Raji (cell line): ENCODE measurements at regions not wholly inside any gene's neighbourhood (a gene's known extent, or its start where the extent isn't known, plus 50 kb on each side); places are given as distances from the start of the nearest gene placed in this dataset.

Experiments
- POLR2A ChIP-seq: IDR thresholded peaks from 2 replicates; pipeline ENCODE4 v1.6.1; 2011; ENCODE audit warnings: low read depth, low read length, control low read depth; ENCODE audit not compliant: insufficient read depth

- no peak for TF ChIP-seq POLR2A
Observed at GRCh38 chr6:56804996-56805395, 149.9 kb upstream of the BEND6 start.

DNA sequence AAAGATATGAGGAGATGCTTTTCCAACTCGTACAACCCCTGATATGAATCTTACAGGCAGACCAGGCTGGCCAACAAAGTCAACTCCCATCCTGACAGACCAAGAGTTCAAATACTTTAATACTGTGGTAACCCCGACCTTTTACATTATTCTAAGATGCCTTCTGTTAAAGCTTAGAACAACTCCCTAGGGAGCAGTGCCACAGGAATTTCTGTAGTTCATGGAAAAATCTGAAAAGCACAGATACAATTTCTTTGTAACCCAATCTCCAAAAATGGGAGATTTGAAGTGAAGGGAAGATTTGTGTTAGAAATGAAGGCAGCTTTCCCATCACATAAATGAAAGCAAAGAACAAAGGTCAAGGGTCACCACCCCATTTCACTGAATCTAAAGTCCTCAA, 151.3 kb upstream of the BEND6 start:
- no peak for TF ChIP-seq POLR2A

GRCh38 chr6:56802584-56802983, 152.3 kb upstream of the BEND6 start:
- TF ChIP-seq POLR2A, result no peak

DNA sequence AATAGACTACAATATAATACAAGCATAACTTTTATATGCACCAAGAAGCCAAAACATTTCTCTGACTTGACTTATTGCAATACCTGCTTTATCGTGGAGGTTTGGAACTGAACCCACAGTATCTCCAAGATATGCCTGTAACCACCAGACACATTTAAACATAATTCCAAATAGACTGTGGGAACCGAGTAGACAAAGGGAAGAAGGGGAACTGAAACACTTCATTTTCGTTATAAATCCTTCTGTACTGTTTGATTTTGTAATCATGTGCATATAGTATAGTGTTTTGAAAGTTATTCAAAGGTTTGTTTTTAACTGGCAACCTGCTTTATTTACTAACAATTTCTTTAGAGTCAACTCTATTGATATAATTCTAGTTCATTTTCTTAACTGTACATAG, 154.9 kb upstream of the BEND6 start:
- TF ChIP-seq POLR2A, result no peak

GRCh38 chr6:56798163-56798562, 155.5 kb upstream of the DST start:
- no peak for TF ChIP-seq POLR2A

- no peak for TF ChIP-seq POLR2A
Observed at GRCh38 chr6:56796196-56796532, 153.5 kb upstream of the DST start.

DNA sequence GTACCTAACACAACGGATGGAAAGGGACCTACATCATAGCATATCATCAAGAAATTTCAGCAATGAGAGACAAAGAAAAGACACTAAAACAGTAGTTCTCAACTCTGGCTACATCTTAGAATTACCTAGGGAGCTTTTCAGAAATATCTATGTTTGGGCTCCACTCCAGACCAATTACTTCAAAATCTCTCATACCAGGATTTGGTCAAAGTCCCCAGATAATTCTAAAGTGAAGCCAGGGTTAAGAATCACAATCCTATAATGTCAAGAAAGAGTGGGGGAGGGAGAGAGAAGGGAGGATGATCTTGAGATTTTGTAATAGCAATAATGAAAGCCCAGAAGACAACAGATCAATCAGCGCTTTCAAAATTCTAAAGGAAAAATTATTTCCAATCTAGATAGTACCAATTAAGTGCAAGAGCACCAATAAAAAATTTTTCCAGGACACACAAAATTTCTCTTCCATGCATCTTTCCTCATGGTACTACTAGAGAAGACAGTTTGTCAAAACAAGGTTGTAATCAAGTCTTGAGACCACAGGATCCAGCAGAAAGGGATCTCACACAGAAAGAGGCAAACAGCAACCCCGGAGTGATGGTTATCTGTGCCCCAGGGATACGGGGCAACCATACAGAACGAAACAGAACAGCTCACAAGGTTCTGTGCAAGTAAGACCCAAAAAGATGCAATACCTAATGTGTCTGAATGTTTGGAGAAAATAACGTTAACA, 152.9 kb upstream of the DST start:
- no peak for TF ChIP-seq POLR2A

DNA sequence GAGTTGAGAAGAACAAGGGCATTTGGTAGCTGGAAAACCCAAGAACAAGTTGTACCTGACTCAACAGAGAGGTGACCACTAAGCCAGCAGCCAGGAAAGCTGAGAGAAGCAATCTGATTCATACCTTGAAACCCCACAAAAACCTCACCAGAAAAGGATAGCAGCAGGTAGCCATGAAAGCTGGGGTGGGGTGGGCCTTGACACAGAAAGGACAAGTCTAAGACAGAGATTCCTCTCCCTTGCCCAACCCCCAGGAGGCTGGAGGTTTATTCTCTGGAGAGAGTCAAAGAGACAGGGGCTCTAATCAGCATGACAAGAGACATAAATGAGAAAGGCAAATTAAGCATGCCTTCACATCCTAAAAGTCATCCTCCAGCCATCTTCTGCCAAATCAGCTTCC, 151.7 kb upstream of the DST start:
- TF ChIP-seq POLR2A, result no peak

- TF ChIP-seq POLR2A, result no peak
Observed at GRCh38 chr6:56793938-56794337, 151.2 kb upstream of the DST start.

GRCh38 chr6:56790414-56790813, 147.7 kb upstream of the DST start:
- no peak for TF ChIP-seq POLR2A

- no peak for TF ChIP-seq POLR2A
Observed at GRCh38 chr6:56789879-56790278, 147.2 kb upstream of the DST start.

GRCh38 chr6:56789342-56789741, 146.7 kb upstream of the DST start:
- no peak for TF ChIP-seq POLR2A

DNA sequence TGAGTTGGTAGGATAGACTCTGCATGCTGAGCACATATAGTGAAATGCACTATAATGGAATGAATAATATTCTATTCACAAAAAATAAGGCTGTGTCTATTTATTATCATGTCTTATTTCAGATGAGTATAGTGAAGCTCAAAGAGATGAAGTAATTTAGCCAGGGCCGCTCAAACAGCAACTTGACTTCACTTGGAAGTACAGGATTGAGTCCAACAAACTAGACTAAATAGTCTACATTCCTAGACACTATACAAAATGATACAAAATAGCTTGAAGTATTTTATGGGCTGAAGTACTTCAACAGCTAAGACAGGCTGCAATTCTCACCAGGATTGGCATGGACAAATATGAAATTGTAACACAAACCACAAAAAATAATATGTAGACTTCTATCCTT, 144.5 kb upstream of the DST start:
- TF ChIP-seq POLR2A, result no peak

DNA sequence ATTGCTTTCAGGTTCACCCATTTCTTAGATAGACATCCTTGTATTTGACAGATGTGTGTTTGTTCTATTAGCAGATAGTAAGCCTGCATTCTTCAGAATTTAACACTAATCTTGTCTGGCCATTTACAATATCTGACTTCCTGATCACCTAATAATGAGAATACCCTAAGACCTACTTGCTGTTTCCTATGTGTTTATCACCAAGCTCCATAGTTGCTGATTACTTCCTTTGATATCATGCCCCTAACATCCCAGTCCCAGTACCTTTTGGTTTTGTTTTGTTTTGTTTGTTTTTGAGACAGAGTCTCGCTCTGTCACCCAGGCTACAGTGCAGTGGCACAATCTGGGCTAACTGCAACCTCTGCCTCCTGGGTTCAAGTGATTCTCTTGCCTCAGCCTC, 143.6 kb upstream of the DST start:
- no peak for TF ChIP-seq POLR2A

GRCh38 chr6:56775498-56776166, 132.9 kb upstream of the DST start:
- no peak for TF ChIP-seq POLR2A

- no peak for TF ChIP-seq POLR2A
Observed at GRCh38 chr6:56772737-56773184, 130.1 kb upstream of the DST start.
